H1 (cell line): ENCODE measurements at regions not wholly inside any gene's neighbourhood (a gene's known extent, or its start where the extent isn't known, plus 50 kb on each side); places are given as distances from the start of the nearest gene placed in this dataset.

Experiments used
- ATF2 ChIP-seq: IDR thresholded peaks from 2 replicates; pipeline ENCODE4 v1.6.1; 2012; ENCODE audit warnings: low read length, inconsistent platforms
- ATF3 ChIP-seq: IDR thresholded peaks from 2 replicates; pipeline ENCODE4 v1.6.1; 2011; ENCODE audit warnings: low read depth, mild to moderate bottlenecking, low read length; ENCODE audit not compliant: insufficient read depth
- BACH1 ChIP-seq: IDR thresholded peaks from 2 replicates; pipeline ENCODE4 v1.6.1; 2012; ENCODE audit warnings: low read length, improper control_type of control experiment
- BRCA1 ChIP-seq: IDR thresholded peaks from 2 replicates; pipeline ENCODE4 v1.6.1; 2012; ENCODE audit warnings: low read depth, low read length, improper control_type of control experiment
- CTCF ChIP-seq, 3 experiments: IDR thresholded peaks; 1 replicate in 2 of 3; 2 replicates in 1 of 3; pipeline versions ENCODE4 v1.5.1 to v1.6.1; 2011; ENCODE audit warnings: low read length in 3 of 3, mild to moderate bottlenecking in 3 of 3, inconsistent platforms in 2 of 3, low read depth in 1 of 3, moderate library complexity in 1 of 3; ENCODE audit not compliant: insufficient read depth in 1 of 3; ENCODE audit errors: control extremely low read depth in 1 of 3
- EP300 ChIP-seq, 2 experiments: IDR thresholded peaks; 1 replicate in 1 of 2; 2 replicates in 1 of 2; pipeline ENCODE4 v1.6.1; 2011 to 2012; ENCODE audit warnings: low read depth in 2 of 2, low read length in 2 of 2, mild to moderate bottlenecking in 2 of 2, borderline replicate concordance in 1 of 2, inconsistent platforms in 1 of 2, moderate library complexity in 1 of 2
- EZH2 ChIP-seq: fragments of 200-600 bp; sonication (generic); IDR thresholded peaks from 2 replicates; pipeline ENCODE4 v1.7.1; 2012; ENCODE audit warnings: low read depth, mild to moderate bottlenecking, moderate library complexity, low read length, inconsistent platforms; ENCODE audit not compliant: severe bottlenecking
- HDAC2 ChIP-seq, 2 experiments: fragments of 300-600 bp in 1 of 2; sonication (generic) in 1 of 2; IDR thresholded peaks; 2 replicates each; pipeline ENCODE4 v1.6.1; 2011 to 2012; ENCODE audit warnings: low read depth in 2 of 2, low read length in 2 of 2, mild to moderate bottlenecking in 2 of 2, moderate library complexity in 2 of 2, borderline replicate concordance in 1 of 2, inconsistent platforms in 1 of 2
- KDM1A ChIP-seq: fragments of 200-600, 300-600 bp; sonication (generic); IDR thresholded peaks from 2 replicates; pipeline ENCODE4 v1.7.1; 2016; ENCODE audit warnings: mild to moderate bottlenecking, low read length, borderline replicate concordance
- NANOG ChIP-seq: IDR thresholded peaks from 2 replicates; pipeline ENCODE4 v1.6.1; 2011; ENCODE audit warnings: low read length, low read depth, mild to moderate bottlenecking, inconsistent platforms; ENCODE audit not compliant: insufficient read depth, poor library complexity, severe bottlenecking
- POLR2A ChIP-seq, 2 experiments: IDR thresholded peaks; 1 replicate in 1 of 2; 2 replicates in 1 of 2; pipeline ENCODE4 v1.6.1; 2011; ENCODE audit warnings: low read depth in 2 of 2, low read length in 2 of 2, mild to moderate bottlenecking in 2 of 2; ENCODE audit errors: control extremely low read depth in 1 of 2
- POLR2AphosphoS5 ChIP-seq: IDR thresholded peaks from 2 replicates; pipeline ENCODE4 v1.6.1; 2011; ENCODE audit warnings: low read depth, low read length
- TAF7 ChIP-seq: optimal IDR thresholded peaks from 2 replicates; pipeline ENCODE3; 2011; ENCODE audit warnings: low read depth, mild to moderate bottlenecking, inconsistent platforms, low read length, moderate library complexity, borderline replicate concordance
- USF2 ChIP-seq: IDR thresholded peaks from 2 replicates; pipeline ENCODE4 v1.6.1; 2011; ENCODE audit warnings: low read length, improper control_type of control experiment

- TF ChIP-seq POLR2AphosphoS5 (no peak), BACH1 (no peak), KDM1A (no peak), EZH2 (no peak), CTCF (IDR thresholded peaks at IDR 0.05; ENCODE audit: control extremely low read depth in 1 of 3, insufficient read depth in 1 of 3, low read depth in 1 of 3, low read length in 3 of 3) (no peak), USF2 (no peak), POLR2A (IDR thresholded peaks at IDR 0.05; ENCODE audit: control extremely low read depth in 1 of 2, low read depth in 2 of 2, low read length in 2 of 2) (no peak), HDAC2 (IDR thresholded peaks at IDR 0.05; ENCODE audit: borderline replicate concordance in 1 of 2, low read depth in 2 of 2, low read length in 2 of 2) (no peak), ATF2 (no peak), TAF7 (no peak), ATF3 (no peak), NANOG (no peak), EP300 (IDR thresholded peaks at IDR 0.05; ENCODE audit: borderline replicate concordance in 1 of 2, low read depth in 2 of 2, low read length in 2 of 2) (no peak), BRCA1 (no peak)
Observed at GRCh38 chr3:44018926-44019325, 222.8 kb upstream of the TOPAZ1 start.
